Nephron progenitor cell (in vitro differentiated cells): ENCODE measurements at regions not wholly inside any gene's neighbourhood (a gene's known extent, or its start where the extent isn't known, plus 50 kb on each side); places are given as distances from the start of the nearest gene placed in this dataset.

ENCODE experiments used
- DNase-seq: peaks from one replicate; pipeline ENCODE4 v3.0.0; 2021
- H3K27ac Mint-ChIP-seq: 2 replicates; pipeline ENCODE4 v1.8.0; 2021; ENCODE audit warnings: mild to moderate bottlenecking, moderate library complexity, mixed read lengths
- H3K27me3 Mint-ChIP-seq: 2 replicates; pipeline ENCODE4 v1.8.0; 2021; ENCODE audit warnings: mild to moderate bottlenecking, low read depth, mixed read lengths; ENCODE audit not compliant: poor library complexity
- H3K36me3 Mint-ChIP-seq: 2 replicates; pipeline ENCODE4 v1.8.0; 2021; ENCODE audit warnings: low read depth, mixed read lengths
- H3K4me1 Mint-ChIP-seq: 2 replicates; pipeline ENCODE4 v1.8.0; 2021; ENCODE audit warnings: mixed read lengths
- H3K4me3 Mint-ChIP-seq: 2 replicates; pipeline ENCODE4 v1.8.0; 2021; ENCODE audit warnings: mild to moderate bottlenecking, moderate library complexity, mixed read lengths
- H3K9me3 Mint-ChIP-seq: 2 replicates; pipeline ENCODE4 v1.8.0; 2021; ENCODE audit warnings: mild to moderate bottlenecking, moderate library complexity, mixed read lengths
- TF ChIP-seq, protein P1 (sequence below): fragments of 200-600 bp; sonication (generic); IDR thresholded peaks from 2 replicates; pipeline ENCODE4 v1.5.0; 2021; ENCODE audit warnings: antibody characterized with exemption

DNA sequence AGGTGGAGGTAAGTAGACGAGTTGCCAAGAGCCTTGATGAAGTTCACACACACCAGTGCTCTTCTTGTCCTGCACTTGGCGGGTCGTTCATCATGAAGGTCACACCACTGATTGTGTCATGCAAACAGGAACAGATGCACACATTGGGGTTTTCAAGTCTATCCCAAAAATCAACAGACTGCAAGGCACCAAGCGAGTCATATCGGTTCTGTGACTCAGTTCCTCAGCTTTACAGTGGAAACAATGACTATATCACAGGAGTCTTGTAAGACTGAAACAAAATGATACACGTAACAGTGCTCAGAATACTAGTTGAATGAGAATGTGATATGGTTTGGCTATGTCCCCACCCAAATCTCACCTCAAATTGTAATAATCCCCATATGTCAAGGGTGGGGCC is 526.9 kb upstream of the ID2 start:
- peaks cover 42% of the 10 kb centered on the region for H3K4me1 Mint-ChIP-seq
- H3K36me3 Mint-ChIP-seq = no peaks in the 10 kb centered on the region
- H3K9me3 Mint-ChIP-seq = peaks cover 4% of the 10 kb centered on the region
- H3K4me3 Mint-ChIP-seq = no peak overlapping the region
- no peak overlapping the region for H3K27ac Mint-ChIP-seq
- DNase-seq = no peak
- TF ChIP-seq, protein P1, sequence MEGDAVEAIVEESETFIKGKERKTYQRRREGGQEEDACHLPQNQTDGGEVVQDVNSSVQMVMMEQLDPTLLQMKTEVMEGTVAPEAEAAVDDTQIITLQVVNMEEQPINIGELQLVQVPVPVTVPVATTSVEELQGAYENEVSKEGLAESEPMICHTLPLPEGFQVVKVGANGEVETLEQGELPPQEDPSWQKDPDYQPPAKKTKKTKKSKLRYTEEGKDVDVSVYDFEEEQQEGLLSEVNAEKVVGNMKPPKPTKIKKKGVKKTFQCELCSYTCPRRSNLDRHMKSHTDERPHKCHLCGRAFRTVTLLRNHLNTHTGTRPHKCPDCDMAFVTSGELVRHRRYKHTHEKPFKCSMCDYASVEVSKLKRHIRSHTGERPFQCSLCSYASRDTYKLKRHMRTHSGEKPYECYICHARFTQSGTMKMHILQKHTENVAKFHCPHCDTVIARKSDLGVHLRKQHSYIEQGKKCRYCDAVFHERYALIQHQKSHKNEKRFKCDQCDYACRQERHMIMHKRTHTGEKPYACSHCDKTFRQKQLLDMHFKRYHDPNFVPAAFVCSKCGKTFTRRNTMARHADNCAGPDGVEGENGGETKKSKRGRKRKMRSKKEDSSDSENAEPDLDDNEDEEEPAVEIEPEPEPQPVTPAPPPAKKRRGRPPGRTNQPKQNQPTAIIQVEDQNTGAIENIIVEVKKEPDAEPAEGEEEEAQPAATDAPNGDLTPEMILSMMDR = no peak
- peaks cover 6% of the 10 kb centered on the region for H3K27me3 Mint-ChIP-seq

GRCh38 chr2:8157621-8158430 is 524.0 kb upstream of the ID2 start:
- TF ChIP-seq, protein P1 = no peak
- peaks cover 4% of the 10 kb centered on the region for H3K9me3 Mint-ChIP-seq
- H3K27ac Mint-ChIP-seq = no peak overlapping the region

GRCh38 chr2:8158711-8159110 is 523.1 kb upstream of the ID2 start:
- Mint-ChIP-seq H3K9me3 (peaks cover 4% of the 10 kb centered on the region), H3K27me3 (peaks cover 2% of the 10 kb centered on the region), H3K27ac (no peak overlapping the region), H3K4me3 (no peak overlapping the region), H3K4me1 (peaks cover 61% of the 10 kb centered on the region), H3K36me3 (no peaks in the 10 kb centered on the region)
- TF ChIP-seq, protein P1 = no peak
- DNase-seq = no peak

More at GRCh38 chr2:8157621-8158430, 524.0 kb upstream of the ID2 start:
- Mint-ChIP-seq H3K27me3 (peaks cover 2% of the 10 kb centered on the region), H3K4me1 (peaks cover 55% of the 10 kb centered on the region), H3K36me3 (no peaks in the 10 kb centered on the region), H3K4me3 (no peak overlapping the region)
- no peak for DNase-seq

DNA sequence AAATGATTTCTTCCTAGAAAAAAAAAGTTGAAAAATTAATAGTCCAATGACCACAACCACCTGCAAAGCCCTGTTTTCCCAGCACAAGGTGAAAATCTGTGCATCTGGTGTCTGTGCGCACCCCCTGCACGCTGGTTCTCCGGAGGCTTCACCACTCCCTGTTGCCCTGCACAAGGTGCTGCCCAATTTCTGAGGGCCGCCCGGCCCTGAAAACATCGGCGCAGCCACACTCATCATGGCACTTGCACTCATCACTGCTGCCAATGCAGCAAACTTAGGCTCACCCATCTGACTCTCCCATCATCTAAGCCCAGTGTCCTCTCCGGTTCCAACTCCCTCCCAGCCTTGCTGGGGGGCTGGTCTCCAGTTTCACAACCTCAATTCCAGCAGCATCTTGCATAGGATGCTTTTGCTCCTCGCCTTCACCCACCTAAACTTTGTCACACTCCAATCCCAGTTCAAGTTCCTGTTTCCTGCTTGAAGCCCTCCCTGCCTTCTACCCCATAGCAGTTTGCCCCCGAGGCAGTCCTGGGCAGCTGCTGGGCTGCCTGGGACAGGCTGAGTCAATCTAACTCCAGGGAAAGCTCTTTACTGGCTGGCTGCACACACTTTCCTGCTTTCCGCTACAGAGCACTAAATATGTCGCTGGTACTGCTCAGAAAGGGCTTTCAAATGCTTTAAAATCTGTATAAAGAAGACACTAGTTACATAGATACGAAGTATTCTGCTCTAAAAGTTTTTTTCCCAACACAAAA is 522.5 kb upstream of the ID2 start:
- Mint-ChIP-seq H3K4me1 (peaks cover 62% of the 10 kb centered on the region), H3K9me3 (peaks cover 4% of the 10 kb centered on the region), H3K36me3 (no peaks in the 10 kb centered on the region), H3K27ac (peak overlapping the region; percentile 96), H3K4me3 (peak overlapping the region; percentile 26), H3K27me3 (peaks cover 2% of the 10 kb centered on the region)
- TF ChIP-seq, protein P1 = no peak
- DNase-seq = no peak

- Mint-ChIP-seq H3K27ac (peak overlapping the region; percentile 96), H3K4me3 (no peak overlapping the region), H3K4me1 (peaks cover 58% of the 10 kb centered on the region), H3K36me3 (no peaks in the 10 kb centered on the region), H3K9me3 (peaks cover 4% of the 10 kb centered on the region), H3K27me3 (peaks cover 2% of the 10 kb centered on the region)
- TF ChIP-seq, protein P1 = no peak
- no peak for DNase-seq
Measured at GRCh38 chr2:8159966-8160603, 521.8 kb upstream of the ID2 start.
